Endothelial cell of umbilical vein (primary cell): ENCODE measurements at regions not wholly inside any gene's neighbourhood (a gene's known extent, or its start where the extent isn't known, plus 50 kb on each side); places are given as distances from the start of the nearest gene placed in this dataset.

ENCODE experiments used
- BruUV-seq: library from RNA; stranded (reverse); fragments of 400-500 nt; replicated peaks from 2 replicates; lab custom pipeline; 2021; lab: Mats Ljungman, UMichigan
- CTCF ChIA-PET: fragments of 300-600, 350-600 bp; sonication (Branson Sonifier 250); formaldehyde crosslinking; loops from one replicate; lab custom pipeline; 2021; ENCODE audit warnings: antibody characterized with exemption, inconsistent platforms; lab: Charles Lee
- POLR2A ChIA-PET: fragments of 300-600, 350-600 bp; sonication (Branson Sonifier 250); formaldehyde crosslinking; loops from one replicate; lab custom pipeline; 2021; ENCODE audit warnings: antibody characterized with exemption, inconsistent platforms; lab: Charles Lee
- DNase-seq: peaks from one replicate; pipeline ENCODE4 v3.0.0-alpha.2; 2011; ENCODE audit warnings: low read depth, low spot score
- FAIRE-seq: peaks from 2 replicates; lab custom pipeline; 2011; peaks lifted over from hg19 to GRCh38; lab: Jason Lieb, UNC
- H2AFZ ChIP-seq: 2 replicates; pipeline ENCODE4 v1.6.0; 2012; ENCODE audit warnings: low read depth, low read length, control low read depth, inconsistent platforms
- H3K27ac ChIP-seq: 2 replicates; pipeline ENCODE4 v1.5.1; 2011; ENCODE audit warnings: low read depth, mild to moderate bottlenecking, control low read depth, low read length, moderate library complexity; ENCODE audit not compliant: insufficient read depth
- H3K27me3 ChIP-seq, 2 experiments: 2 replicates each; pipeline versions ENCODE4 v1.6.0 to v1.6.1; 2011; ENCODE audit warnings: low read length in 2 of 2, mixed read lengths in 1 of 2; ENCODE audit not compliant: control insufficient read depth in 2 of 2, insufficient read depth in 2 of 2
- H3K36me3 ChIP-seq, 2 experiments: 2 replicates in 1 of 2; 3 replicates in 1 of 2; pipeline ENCODE4 v1.5.1; 2011; ENCODE audit warnings: low read length in 2 of 2, mild to moderate bottlenecking in 1 of 2, moderate library complexity in 1 of 2; ENCODE audit not compliant: control insufficient read depth in 2 of 2, insufficient read depth in 2 of 2; ENCODE audit errors: extremely low read depth in 1 of 2
- H3K4me1 ChIP-seq: 3 replicates; pipeline ENCODE4 v1.5.1; 2011; ENCODE audit warnings: mild to moderate bottlenecking, low read length; ENCODE audit not compliant: control insufficient read depth, insufficient read depth; ENCODE audit errors: extremely low read depth
- H3K4me2 ChIP-seq: 2 replicates; pipeline ENCODE4 v1.6.1; 2011; ENCODE audit warnings: low read length, control low read depth, mixed read lengths; ENCODE audit not compliant: insufficient read depth
- H3K4me3 ChIP-seq, 3 experiments: fragments of 200-600 bp in 1 of 3; sonication (generic), shearing (Covaris generic) in 1 of 3; replicated peaks in 1 of 3; 2 replicates each; pipeline ENCODE4 v1.5.1; 2011 to 2016; ENCODE audit warnings: control low read depth in 3 of 3, low read length in 3 of 3, mild to moderate bottlenecking in 2 of 3, inconsistent platforms in 1 of 3, low read depth in 1 of 3, moderate library complexity in 1 of 3; ENCODE audit not compliant: insufficient read depth in 1 of 3
- H3K79me2 ChIP-seq: 2 replicates; pipeline ENCODE4 v1.6.0; 2012; ENCODE audit warnings: low read length, inconsistent platforms; ENCODE audit not compliant: control insufficient read depth, insufficient read depth
- H3K9ac ChIP-seq: replicated peaks from 2 replicates; pipeline ENCODE3; 2011; ENCODE audit warnings: low read length, control low read depth; ENCODE audit not compliant: insufficient read depth; ENCODE audit errors: extremely low read depth
- H3K9me1 ChIP-seq: replicated peaks from 3 replicates; pipeline ENCODE4 v1.6.0; 2011; ENCODE audit warnings: mild to moderate bottlenecking, low read length; ENCODE audit not compliant: control insufficient read depth, insufficient read depth; ENCODE audit errors: extremely low read depth
- H3K9me3 ChIP-seq: replicated peaks from 2 replicates; pipeline ENCODE4 v1.5.1; 2012; ENCODE audit warnings: low read length, inconsistent platforms; ENCODE audit not compliant: control insufficient read depth, insufficient read depth
- H4K20me1 ChIP-seq: replicated peaks from 2 replicates; pipeline ENCODE3; 2011; ENCODE audit warnings: mild to moderate bottlenecking, low read length; ENCODE audit not compliant: control insufficient read depth, insufficient read depth; ENCODE audit errors: extremely low read depth
- CTCF ChIP-seq, 2 donors: IDR thresholded peaks; 1 replicate in 1 of 2; 2 replicates in 1 of 2; pipeline ENCODE4 v1.5.1; 2011; ENCODE audit warnings: low read length in 2 of 2, mild to moderate bottlenecking in 2 of 2, moderate library complexity in 2 of 2, control low read depth in 1 of 2, inconsistent platforms in 1 of 2, low read depth in 1 of 2; ENCODE audit not compliant: insufficient read depth in 1 of 2; ENCODE audit errors: extremely low read depth in 1 of 2
- EZH2 ChIP-seq: IDR thresholded peaks from 2 replicates; pipeline ENCODE4 v1.6.1; 2012; ENCODE audit warnings: borderline replicate concordance, low read depth, mild to moderate bottlenecking, moderate library complexity, low read length, inconsistent platforms; ENCODE audit not compliant: severe bottlenecking
- FOS ChIP-seq: IDR thresholded peaks from 2 replicates; pipeline ENCODE4 v1.6.1; 2011; ENCODE audit warnings: mild to moderate bottlenecking, low read length, moderate library complexity, borderline replicate concordance; ENCODE audit not compliant: insufficient read depth
- GATA2 ChIP-seq: IDR thresholded peaks from 2 replicates; pipeline ENCODE4 v1.7.0; 2011; ENCODE audit warnings: low read depth, mild to moderate bottlenecking, moderate library complexity, mixed read lengths, low read length; ENCODE audit not compliant: insufficient read length, insufficient read depth
- JUN ChIP-seq: IDR thresholded peaks from 2 replicates; pipeline ENCODE4 v1.6.1; 2011; ENCODE audit warnings: borderline replicate concordance, low read depth; ENCODE audit not compliant: insufficient read length, insufficient read depth
- MAX ChIP-seq: IDR thresholded peaks from 2 replicates; pipeline ENCODE4 v1.6.1; 2011; ENCODE audit not compliant: insufficient read depth, insufficient read length
- MYC ChIP-seq: IDR thresholded peaks from one replicate; pipeline ENCODE4 v1.6.1; 2011; ENCODE audit warnings: mild to moderate bottlenecking, low read depth, low read length
- POLR2A ChIP-seq: IDR thresholded peaks from 2 replicates; pipeline ENCODE4 v1.6.1; 2012; ENCODE audit warnings: low read depth, mild to moderate bottlenecking, control low read depth, low read length
- POLR2AphosphoS5 ChIP-seq: IDR thresholded peaks from 2 replicates; pipeline ENCODE4 v1.6.1; 2012; ENCODE audit warnings: low read depth, mild to moderate bottlenecking, control low read depth, low read length, moderate library complexity; ENCODE audit not compliant: insufficient read depth
- dilution Hi-C: fragments of 300-500 bp; cut with MboI; formaldehyde crosslinking; loops from one replicate; pipeline ENCODE4 v1.15.0; 2019; ENCODE audit warnings: low sequenced_read_pairs; ENCODE audit not compliant: extremely low pct_ligation_motif_present
- intact Hi-C: fragments of 100-400 bp; cut with micrococcal nuclease; formaldehyde crosslinking; loops from one replicate; pipeline ENCODE4 v1.10.0; 2022

- dilution Hi-C loops (no loop called here), intact Hi-C loops (no loop called here)
- POLR2A ChIA-PET, result no interaction called here
- H3K4me1 ChIP-seq, result no peaks in the 10 kb centered on the region
- no peak overlapping the region for H3K4me3 ChIP-seq
- no peak overlapping the region for H3K9ac ChIP-seq
- BruUV-seq, result no TSS peak
- CTCF ChIA-PET, result no interaction called here
- H4K20me1 ChIP-seq, result no peaks in the 10 kb centered on the region
- H3K36me3 ChIP-seq, result no peaks in the 10 kb centered on the region
- no peaks in the 10 kb centered on the region for H3K79me2 ChIP-seq
- H3K4me2 ChIP-seq, result no peak overlapping the region
- H3K9me1 ChIP-seq, result no peaks in the 10 kb centered on the region
- H3K9me3 ChIP-seq, result peaks cover 8% of the 10 kb centered on the region
- no peaks in the 10 kb centered on the region for H3K27me3 ChIP-seq
- TF ChIP-seq JUN, result no peak
- TF ChIP-seq POLR2AphosphoS5, result no peak
- TF ChIP-seq GATA2, result no peak
- TF ChIP-seq POLR2A, result no peak
- no peak for TF ChIP-seq MYC
- no peak for TF ChIP-seq MAX
- TF ChIP-seq EZH2, result no peak
- TF ChIP-seq FOS, result no peak
- no peak for TF ChIP-seq CTCF (IDR thresholded peaks at IDR 0.05; ENCODE audit: extremely low read depth in 1 of 2, insufficient read depth in 1 of 2, low read depth in 1 of 2, low read length in 2 of 2)
- DNase-seq (no peak), FAIRE-seq (no peak)
- H3K27ac ChIP-seq, result no peak overlapping the region
- no peak overlapping the region for H2AFZ ChIP-seq
Observed at GRCh38 chr22:47818496-47818895, 1056.0 kb downstream of the TBC1D22A start.
